Smooth muscle cell (in vitro differentiated cells): ENCODE measurements at regions not wholly inside any gene's neighbourhood (a gene's known extent, or its start where the extent isn't known, plus 50 kb on each side); places are given as distances from the start of the nearest gene placed in this dataset.

ENCODE experiments used
- DNase-seq: peaks from one replicate; lab custom pipeline; 2025; ENCODE audit not compliant: unreplicated experiment; lab: John Stamatoyannopoulos, UW
- H2AFZ ChIP-seq: fragments of 200-600 bp; sonication (generic); 2 replicates; pipeline ENCODE4 v1.6.0; 2016; ENCODE audit warnings: antibody characterized with exemption, low read depth, mild to moderate bottlenecking
- H3F3A ChIP-seq: fragments of 200-600 bp; sonication (generic); 2 replicates; pipeline ENCODE4 v1.6.0; 2017; ENCODE audit warnings: antibody characterized with exemption, low read depth
- H3K27ac ChIP-seq: fragments of 200-600 bp; sonication (generic); 2 replicates; pipeline ENCODE4 v1.5.1; 2016; ENCODE audit warnings: low read depth, mild to moderate bottlenecking
- H3K27me3 ChIP-seq: fragments of 200-600 bp; sonication (generic); 2 replicates; pipeline ENCODE4 v1.6.1; 2016; ENCODE audit warnings: low read depth, mild to moderate bottlenecking
- H3K36me3 ChIP-seq: fragments of 200-600 bp; sonication (generic); 2 replicates; pipeline ENCODE4 v1.5.1; 2016; ENCODE audit warnings: low read depth
- H3K4me1 ChIP-seq: fragments of 200-600 bp; sonication (generic); 2 replicates; pipeline ENCODE4 v1.5.1; 2016; ENCODE audit warnings: low read depth
- H3K4me2 ChIP-seq: fragments of 200-600 bp; sonication (generic); 2 replicates; pipeline ENCODE4 v1.6.0; 2016; ENCODE audit warnings: mild to moderate bottlenecking
- H3K4me3 ChIP-seq: fragments of 200-600 bp; sonication (generic); 2 replicates; pipeline ENCODE4 v1.5.1; 2016; ENCODE audit warnings: mild to moderate bottlenecking
- H3K79me2 ChIP-seq: fragments of 200-600 bp; sonication (generic); 2 replicates; pipeline ENCODE4 v1.6.0; 2016; ENCODE audit warnings: low read depth, mild to moderate bottlenecking
- H3K9ac ChIP-seq: fragments of 200-600 bp; sonication (generic); 2 replicates; pipeline ENCODE4 v1.6.0; 2016; ENCODE audit warnings: low read depth
- H3K9me3 ChIP-seq: fragments of 200-600 bp; sonication (generic); replicated peaks from 2 replicates; pipeline ENCODE4 v1.5.1; 2016; ENCODE audit warnings: low read depth
- H4K20me1 ChIP-seq: fragments of 200-600 bp; sonication (generic); 2 replicates; pipeline ENCODE4 v1.6.0; 2016; ENCODE audit warnings: low read depth
- WGBS: methylation state at CpG from one replicate; pipeline ENCODE4 v1.1.7; 2016; ENCODE audit warnings: low lambda C conversion rate; 5-methylcytosine and 5-hydroxymethylcytosine counted together
- TF ChIP-seq, protein P1 (sequence below): fragments of 200-600 bp; sonication (generic); IDR thresholded peaks from 2 replicates; pipeline ENCODE4 v1.5.1; 2017; ENCODE audit warnings: borderline replicate concordance, mild to moderate bottlenecking, antibody characterized with exemption; ENCODE audit not compliant: insufficient read depth, poor library complexity, severe bottlenecking

- no peaks in the 10 kb centered on the region for H3K9me3 ChIP-seq
- H3K9ac ChIP-seq, result peak overlapping the region; percentile 54
- H3K27ac ChIP-seq, result peak overlapping the region; percentile 88
- no peaks in the 10 kb centered on the region for H3K36me3 ChIP-seq
- H3K4me3 ChIP-seq, result no peak overlapping the region
- H4K20me1 ChIP-seq, result no peaks in the 10 kb centered on the region
- H2AFZ ChIP-seq, result peak overlapping the region; percentile 9
- WGBS, result 16% methylated on average over 3 of the region's 3 CpGs
- H3K4me1 ChIP-seq, result peaks cover 58% of the 10 kb centered on the region
- peaks cover 55% of the 10 kb centered on the region for H3F3A ChIP-seq
- H3K27me3 ChIP-seq, result no peaks in the 10 kb centered on the region
- no peaks in the 10 kb centered on the region for H3K79me2 ChIP-seq
- no peak for DNase-seq
- peak overlapping the region; percentile 61 for H3K4me2 ChIP-seq
- TF ChIP-seq, protein P1, sequence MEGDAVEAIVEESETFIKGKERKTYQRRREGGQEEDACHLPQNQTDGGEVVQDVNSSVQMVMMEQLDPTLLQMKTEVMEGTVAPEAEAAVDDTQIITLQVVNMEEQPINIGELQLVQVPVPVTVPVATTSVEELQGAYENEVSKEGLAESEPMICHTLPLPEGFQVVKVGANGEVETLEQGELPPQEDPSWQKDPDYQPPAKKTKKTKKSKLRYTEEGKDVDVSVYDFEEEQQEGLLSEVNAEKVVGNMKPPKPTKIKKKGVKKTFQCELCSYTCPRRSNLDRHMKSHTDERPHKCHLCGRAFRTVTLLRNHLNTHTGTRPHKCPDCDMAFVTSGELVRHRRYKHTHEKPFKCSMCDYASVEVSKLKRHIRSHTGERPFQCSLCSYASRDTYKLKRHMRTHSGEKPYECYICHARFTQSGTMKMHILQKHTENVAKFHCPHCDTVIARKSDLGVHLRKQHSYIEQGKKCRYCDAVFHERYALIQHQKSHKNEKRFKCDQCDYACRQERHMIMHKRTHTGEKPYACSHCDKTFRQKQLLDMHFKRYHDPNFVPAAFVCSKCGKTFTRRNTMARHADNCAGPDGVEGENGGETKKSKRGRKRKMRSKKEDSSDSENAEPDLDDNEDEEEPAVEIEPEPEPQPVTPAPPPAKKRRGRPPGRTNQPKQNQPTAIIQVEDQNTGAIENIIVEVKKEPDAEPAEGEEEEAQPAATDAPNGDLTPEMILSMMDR, result no peak
These were observed 1075.4 kb upstream of the ZEB2 start for GRCh38 chr2:145595296-145595695.

- H3K27me3 ChIP-seq, result no peaks in the 10 kb centered on the region
- no peaks in the 10 kb centered on the region for H4K20me1 ChIP-seq
- no peak overlapping the region for H2AFZ ChIP-seq
- H3K36me3 ChIP-seq, result no peaks in the 10 kb centered on the region
- peaks cover 50% of the 10 kb centered on the region for H3F3A ChIP-seq
- peaks cover 49% of the 10 kb centered on the region for H3K4me1 ChIP-seq
- no peaks in the 10 kb centered on the region for H3K79me2 ChIP-seq
- DNase-seq, result peak; percentile 2
- H3K4me2 ChIP-seq, result peak overlapping the region; percentile 61
- WGBS, result 5% methylated on average over 2 of the region's 2 CpGs
- H3K9ac ChIP-seq, result peak overlapping the region; percentile 30
- no peaks in the 10 kb centered on the region for H3K9me3 ChIP-seq
- peak overlapping the region; percentile 88 for H3K27ac ChIP-seq
- TF ChIP-seq, protein P1, result no peak
- H3K4me3 ChIP-seq, result no peak overlapping the region
These were observed 1074.2 kb upstream of the ZEB2 start for GRCh38 chr2:145593991-145594614.

GRCh38 chr2:145593280-145593679 lies 1073.4 kb upstream of the ZEB2 start:
- WGBS, result 100% methylated on average over 1 of the region's 1 CpG
- H3K27me3 ChIP-seq, result no peaks in the 10 kb centered on the region
- no peaks in the 10 kb centered on the region for H3K79me2 ChIP-seq
- peaks cover 44% of the 10 kb centered on the region for H3F3A ChIP-seq
- no peaks in the 10 kb centered on the region for H3K36me3 ChIP-seq
- TF ChIP-seq, protein P1, result no peak
- no peak overlapping the region for H2AFZ ChIP-seq
- peak overlapping the region; percentile 88 for H3K27ac ChIP-seq
- peaks cover 41% of the 10 kb centered on the region for H3K4me1 ChIP-seq
- no peak overlapping the region for H3K4me3 ChIP-seq
- DNase-seq, result no peak
- no peaks in the 10 kb centered on the region for H4K20me1 ChIP-seq
- peak overlapping the region; percentile 21 for H3K9ac ChIP-seq
- peak overlapping the region; percentile 55 for H3K4me2 ChIP-seq
- no peaks in the 10 kb centered on the region for H3K9me3 ChIP-seq

DNA sequence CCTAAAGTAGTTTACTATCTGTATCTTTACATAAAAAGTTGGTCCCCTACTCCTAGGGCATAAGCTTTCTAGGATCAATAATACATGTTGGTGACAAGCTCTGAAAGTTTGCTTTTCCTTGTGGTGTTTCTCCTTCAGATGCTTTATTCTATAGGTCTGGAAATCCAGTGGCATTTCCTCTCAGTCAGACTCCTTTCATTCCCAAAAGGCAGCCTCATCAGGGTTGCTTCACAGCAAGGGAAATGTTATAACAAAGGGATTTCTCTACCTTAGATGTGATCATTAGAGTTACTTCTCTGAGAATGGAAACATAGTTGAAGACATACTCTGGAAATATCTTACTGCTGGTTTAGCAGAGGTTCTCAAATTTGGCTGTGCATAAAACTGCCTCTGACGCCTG lies 1072.4 kb upstream of the ZEB2 start:
- DNase-seq, result no peak
- peak overlapping the region; percentile 88 for H3K27ac ChIP-seq
- H4K20me1 ChIP-seq, result no peaks in the 10 kb centered on the region
- no peaks in the 10 kb centered on the region for H3K79me2 ChIP-seq
- no peak overlapping the region for H3K4me3 ChIP-seq
- no peaks in the 10 kb centered on the region for H3K27me3 ChIP-seq
- WGBS, result 81% methylated on average over 1 of the region's 1 CpG
- H3K4me2 ChIP-seq, result peak overlapping the region; percentile 55
- no peaks in the 10 kb centered on the region for H3K36me3 ChIP-seq
- H3K9me3 ChIP-seq, result no peaks in the 10 kb centered on the region
- H2AFZ ChIP-seq, result peak overlapping the region; percentile 66
- TF ChIP-seq, protein P1, result no peak
- H3K9ac ChIP-seq, result no peak overlapping the region
- H3K4me1 ChIP-seq, result peaks cover 33% of the 10 kb centered on the region
- H3F3A ChIP-seq, result peaks cover 35% of the 10 kb centered on the region
